ENCODE measurements at regions not wholly inside any gene's neighbourhood (a gene's known extent, or its start where the extent isn't known, plus 50 kb on each side); places are given as distances from the start of the nearest gene placed in this dataset.
"Not testable (repeated sequence)": the region's sequence is repeated elsewhere in the genome, so short reads cannot be mapped to it uniquely, and the experiment has no call there.

GRCh38 chr12:83451189-83451588 is 764.5 kb downstream of the TMTC2 start:
- H3K4me1 ChIP-seq, result no peaks in the 10 kb centered on the region
- in situ Hi-C loops (cut with MboI; ENCODE audit: low pct_ligation_motif_present in 1 of 4, low pct_unique_long_range_greater_than_20kb in 1 of 4, low sequenced_read_pairs in 3 of 4), result no loop called here
- no peaks in the 10 kb centered on the region for H3K36me3 ChIP-seq
- no peak overlapping the region for H3K27ac ChIP-seq
- intact Hi-C loops (cut with DNase I; ENCODE audit: low total_unique reads), result no loop called here
- TF ChIP-seq POLR2A (IDR thresholded peaks at IDR 0.05) (no peak), EP300 (IDR thresholded peaks at IDR 0.05; ENCODE audit: low read depth) (no peak), CTCF (IDR thresholded peaks at IDR 0.05) (no peak), POLR2AphosphoS5 (IDR thresholded peaks at IDR 0.05) (no peak)
- DNase-seq, result no peak
- 83 to 86% methylated on average over 2 of the region's 2 CpGs for WGBS, 2 donors (ENCODE audit: low coverage in 1 of 2)
- no peaks in the 10 kb centered on the region for H3K9me3 ChIP-seq
- no peak overlapping the region for H3K4me3 ChIP-seq
- no peaks in the 10 kb centered on the region for H3K27me3 ChIP-seq

- H3K36me3 ChIP-seq, result no peaks in the 10 kb centered on the region
- H3K27ac ChIP-seq, result no peak overlapping the region
- in situ Hi-C loops (cut with MboI; ENCODE audit: low pct_ligation_motif_present in 1 of 4, low pct_unique_long_range_greater_than_20kb in 1 of 4, low sequenced_read_pairs in 3 of 4) (no loop called here), intact Hi-C loops (cut with DNase I; ENCODE audit: low total_unique reads) (no loop called here)
- 0 to 14% methylated on average over 1 of the region's 1 CpG for WGBS, 2 donors (ENCODE audit: low coverage in 1 of 2)
- DNase-seq, result no peak
- no peaks in the 10 kb centered on the region for H3K4me1 ChIP-seq
- H3K27me3 ChIP-seq, result no peaks in the 10 kb centered on the region
- no peak for TF ChIP-seq POLR2A (IDR thresholded peaks at IDR 0.05)
- TF ChIP-seq EP300 (IDR thresholded peaks at IDR 0.05; ENCODE audit: low read depth), result no peak
- TF ChIP-seq POLR2AphosphoS5 (IDR thresholded peaks at IDR 0.05), result no peak
- no peak for TF ChIP-seq CTCF (IDR thresholded peaks at IDR 0.05)
- no peaks in the 10 kb centered on the region for H3K9me3 ChIP-seq
- H3K4me3 ChIP-seq, result no peak overlapping the region
Observed at GRCh38 chr12:83434600-83434999, 747.9 kb downstream of the TMTC2 start.

GRCh38 chr12:83432176-83432719 is 745.5 kb downstream of the TMTC2 start:
- H3K27ac ChIP-seq, result no peak overlapping the region
- H3K36me3 ChIP-seq, result no peaks in the 10 kb centered on the region
- no peaks in the 10 kb centered on the region for H3K27me3 ChIP-seq
- DNase-seq, result no peak
- 85 to 100% methylated on average over 3 of the region's 3 CpGs for WGBS, 2 donors (ENCODE audit: low coverage in 1 of 2)
- H3K4me3 ChIP-seq, result no peak overlapping the region
- TF ChIP-seq CTCF (IDR thresholded peaks at IDR 0.05), result no peak
- no peak for TF ChIP-seq POLR2A (IDR thresholded peaks at IDR 0.05)
- intact Hi-C loops (cut with DNase I; ENCODE audit: low total_unique reads) (no loop called here), in situ Hi-C loops (cut with MboI; ENCODE audit: low pct_ligation_motif_present in 1 of 4, low pct_unique_long_range_greater_than_20kb in 1 of 4, low sequenced_read_pairs in 3 of 4) (no loop called here)
- no peaks in the 10 kb centered on the region for H3K9me3 ChIP-seq
- H3K4me1 ChIP-seq, result no peaks in the 10 kb centered on the region

GRCh38 chr12:83427586-83428136 is 741.0 kb downstream of the TMTC2 start:
- H3K9me3 ChIP-seq; DNase-seq; H3K4me3 ChIP-seq; H3K36me3 ChIP-seq; H3K27me3 ChIP-seq; intact Hi-C loops (cut with DNase I; ENCODE audit: low total_unique reads); H3K27ac ChIP-seq; H3K4me1 ChIP-seq; in situ Hi-C loops (cut with MboI; ENCODE audit: low pct_ligation_motif_present in 1 of 4, low pct_unique_long_range_greater_than_20kb in 1 of 4, low sequenced_read_pairs in 3 of 4): not testable (repeated sequence)
- WGBS, 2 donors (ENCODE audit: low coverage in 1 of 2), result 75 to 84% methylated on average over 2 of the region's 2 CpGs

GRCh38 chr12:83414981-83415380 is 728.3 kb downstream of the TMTC2 start:
- DNase-seq, result no peak
- in situ Hi-C loops (cut with MboI; ENCODE audit: low pct_ligation_motif_present in 1 of 4, low pct_unique_long_range_greater_than_20kb in 1 of 4, low sequenced_read_pairs in 3 of 4), result no loop called here
- intact Hi-C loops (cut with DNase I; ENCODE audit: low total_unique reads), result no loop called here
- Histone ChIP-seq H3K27ac (no peak overlapping the region), H3K36me3 (no peaks in the 10 kb centered on the region), H3K4me1 (no peaks in the 10 kb centered on the region), H3K4me3 (no peak overlapping the region), H3K27me3 (no peaks in the 10 kb centered on the region), H3K9me3 (no peaks in the 10 kb centered on the region)
- WGBS, 2 donors (ENCODE audit: low coverage in 1 of 2), result 81% methylated on average over 3 of the region's 3 CpGs; no CpG with 5 or more reads in 1 of the 2 donors
- TF ChIP-seq POLR2A (IDR thresholded peaks at IDR 0.05), result no peak
- TF ChIP-seq CTCF (IDR thresholded peaks at IDR 0.05), result no peak
- TF ChIP-seq POLR2AphosphoS5 (IDR thresholded peaks at IDR 0.05), result no peak
- no peak for TF ChIP-seq EP300 (IDR thresholded peaks at IDR 0.05; ENCODE audit: low read depth)
